ENCODE measurements at regions not wholly inside any gene's neighbourhood (a gene's known extent, or its start where the extent isn't known, plus 50 kb on each side); places are given as distances from the start of the nearest gene placed in this dataset.

DNA sequence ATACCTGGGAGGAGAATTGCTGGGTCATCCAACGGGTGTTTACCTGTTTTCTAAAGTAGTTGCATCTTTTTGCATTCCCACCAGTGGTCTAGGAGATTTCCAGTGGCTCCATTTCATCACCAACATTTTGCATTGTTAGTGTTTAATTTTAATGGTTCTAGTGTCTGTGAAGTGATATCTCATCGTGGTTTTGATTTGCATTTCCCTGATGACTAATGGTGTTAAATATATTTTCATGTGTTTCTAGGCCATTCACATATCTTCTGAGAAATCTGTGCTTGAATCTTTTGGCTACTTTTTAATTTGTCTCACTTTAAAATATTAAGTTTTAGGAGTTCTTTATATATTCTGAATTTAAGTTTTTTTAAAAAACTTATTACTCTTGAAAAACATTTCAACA is 439.6 kb downstream of the TMEM135 start:
- POLR2A ChIA-PET: no interaction called here
- no peak for DNase-seq (ENCODE audit: low read depth, low spot score)
- CTCF ChIA-PET: no interaction called here
- no peak overlapping the region for H3K27ac ChIP-seq (ENCODE audit: low read depth, low read length)
- H3K9me3 ChIP-seq (ENCODE audit: control insufficient read depth in 1 of 2, insufficient read depth in 1 of 2, low read depth in 1 of 2, low read length in 2 of 2): no peaks in the 10 kb centered on the region
- no peaks in the 10 kb centered on the region for H3K36me3 ChIP-seq (ENCODE audit: control insufficient read depth in 1 of 2, insufficient read depth in 2 of 2, low read length in 2 of 2)
- H3K79me2 ChIP-seq (ENCODE audit: insufficient read depth, low read length): no peaks in the 10 kb centered on the region
- no peaks in the 10 kb centered on the region for H3K4me1 ChIP-seq (ENCODE audit: control insufficient read depth in 1 of 2, insufficient read depth in 2 of 2, low read length in 2 of 2)
- TF ChIP-seq CEBPB (IDR thresholded peaks at IDR 0.05; ENCODE audit: low read depth): no peak
- no peak for TF ChIP-seq ZNF274 (IDR thresholded peaks at IDR 0.05; ENCODE audit: low read depth, low read length)
- no peak for TF ChIP-seq FOSL1 (IDR thresholded peaks at IDR 0.05; ENCODE audit: low read depth)
- TF ChIP-seq POLR2A (IDR thresholded peaks at IDR 0.05; ENCODE audit: borderline replicate concordance, extremely low read depth, insufficient read depth, insufficient read length): no peak
- TF ChIP-seq EGR1 (IDR thresholded peaks at IDR 0.05; ENCODE audit: low read depth): no peak
- TF ChIP-seq POLR2AphosphoS5 (IDR thresholded peaks at IDR 0.05; ENCODE audit: low read depth, low read length): no peak
- TF ChIP-seq YY1 (IDR thresholded peaks at IDR 0.05; ENCODE audit: extremely low read depth, insufficient replicate concordance, low read depth, low read length): no peak
- TF ChIP-seq RAD21 (IDR thresholded peaks at IDR 0.05; ENCODE audit: low read depth): no peak
- TF ChIP-seq, protein P1, sequence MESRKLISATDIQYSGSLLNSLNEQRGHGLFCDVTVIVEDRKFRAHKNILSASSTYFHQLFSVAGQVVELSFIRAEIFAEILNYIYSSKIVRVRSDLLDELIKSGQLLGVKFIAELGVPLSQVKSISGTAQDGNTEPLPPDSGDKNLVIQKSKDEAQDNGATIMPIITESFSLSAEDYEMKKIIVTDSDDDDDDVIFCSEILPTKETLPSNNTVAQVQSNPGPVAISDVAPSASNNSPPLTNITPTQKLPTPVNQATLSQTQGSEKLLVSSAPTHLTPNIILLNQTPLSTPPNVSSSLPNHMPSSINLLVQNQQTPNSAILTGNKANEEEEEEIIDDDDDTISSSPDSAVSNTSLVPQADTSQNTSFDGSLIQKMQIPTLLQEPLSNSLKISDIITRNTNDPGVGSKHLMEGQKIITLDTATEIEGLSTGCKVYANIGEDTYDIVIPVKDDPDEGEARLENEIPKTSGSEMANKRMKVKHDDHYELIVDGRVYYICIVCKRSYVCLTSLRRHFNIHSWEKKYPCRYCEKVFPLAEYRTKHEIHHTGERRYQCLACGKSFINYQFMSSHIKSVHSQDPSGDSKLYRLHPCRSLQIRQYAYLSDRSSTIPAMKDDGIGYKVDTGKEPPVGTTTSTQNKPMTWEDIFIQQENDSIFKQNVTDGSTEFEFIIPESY (IDR thresholded peaks at IDR 0.05; ENCODE audit: extremely low read depth, insufficient replicate concordance, low read length): no peak
- no peak for TF ChIP-seq EZH2 (IDR thresholded peaks at IDR 0.05)
- TF ChIP-seq, protein P2, sequence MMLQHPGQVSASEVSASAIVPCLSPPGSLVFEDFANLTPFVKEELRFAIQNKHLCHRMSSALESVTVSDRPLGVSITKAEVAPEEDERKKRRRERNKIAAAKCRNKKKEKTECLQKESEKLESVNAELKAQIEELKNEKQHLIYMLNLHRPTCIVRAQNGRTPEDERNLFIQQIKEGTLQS (IDR thresholded peaks at IDR 0.05): no peak
- TF ChIP-seq CBX3 (IDR thresholded peaks at IDR 0.05; ENCODE audit: low read depth): no peak
- TF ChIP-seq JUND (IDR thresholded peaks at IDR 0.05): no peak
- no peak overlapping the region for H2AFZ ChIP-seq (ENCODE audit: low read depth, low read length, poor library complexity, severe bottlenecking)
- no peaks in the 10 kb centered on the region for H3K9me2 ChIP-seq (ENCODE audit: insufficient read depth)
- no peak overlapping the region for H3K4me3 ChIP-seq (replicated peaks in 1 of 2; ENCODE audit: low read depth in 1 of 2, low read length in 2 of 2)
- RAD21 ChIA-PET (ENCODE audit: low non-redundant PET in 1 of 2, low total read pairs in 2 of 2, uncharacterized antibody in 2 of 2, unreplicated experiment in 2 of 2): no interaction called here
- H3K9ac ChIP-seq (ENCODE audit: low read length): no peak overlapping the region
- no peak overlapping the region for H3K4me2 ChIP-seq (ENCODE audit: low read length)
- no peak for ATAC-seq
- BruUV-seq (replicated peaks): no TSS peak
- intact Hi-C loops (cut with micrococcal nuclease): no loop called here
- no peaks in the 10 kb centered on the region for H4K20me1 ChIP-seq (ENCODE audit: insufficient read depth)
- H3K27me3 ChIP-seq (ENCODE audit: insufficient read depth, low read length): no peaks in the 10 kb centered on the region

Data from HCT116 (cell line).